ENCODE measurements at regions not wholly inside any gene's neighbourhood (a gene's known extent, or its start where the extent isn't known, plus 50 kb on each side); places are given as distances from the start of the nearest gene placed in this dataset.

GRCh38 chr5:174381241-174381640 is 335.7 kb downstream of the NSG2 start:
- Histone ChIP-seq H3K36me3 (ENCODE audit: low read depth) (no peaks in the 10 kb centered on the region), H3K9me3 (no peaks in the 10 kb centered on the region), H3K4me3 (no peak overlapping the region), H3K4me1 (ENCODE audit: low read depth) (no peaks in the 10 kb centered on the region)
- no peak for ATAC-seq
- no peak for TF ChIP-seq CTCF (IDR thresholded peaks at IDR 0.05)
- intact Hi-C loops (cut with DNase I, micrococcal nuclease) = no loop called here
- no peak for DNase-seq

GRCh38 chr5:174383210-174384167 is 338.0 kb downstream of the NSG2 start:
- intact Hi-C loops (cut with DNase I, micrococcal nuclease) = no loop called here
- H3K9me3 ChIP-seq = no peaks in the 10 kb centered on the region
- no peaks in the 10 kb centered on the region for H3K4me1 ChIP-seq (ENCODE audit: low read depth)
- H3K4me3 ChIP-seq = no peak overlapping the region
- H3K36me3 ChIP-seq (ENCODE audit: low read depth) = no peaks in the 10 kb centered on the region
- no peak for TF ChIP-seq CTCF (IDR thresholded peaks at IDR 0.05)
- ATAC-seq = no peak
- DNase-seq = no peak

GRCh38 chr5:174384509-174384947 is 339.0 kb downstream of the NSG2 start:
- intact Hi-C loops (cut with DNase I, micrococcal nuclease) = no loop called here
- no peaks in the 10 kb centered on the region for H3K36me3 ChIP-seq (ENCODE audit: low read depth)
- DNase-seq = no peak
- no peak for TF ChIP-seq CTCF (IDR thresholded peaks at IDR 0.05)
- H3K9me3 ChIP-seq = no peaks in the 10 kb centered on the region
- no peaks in the 10 kb centered on the region for H3K4me1 ChIP-seq (ENCODE audit: low read depth)
- ATAC-seq = no peak
- no peak overlapping the region for H3K4me3 ChIP-seq

GRCh38 chr5:174386306-174386705 is 338.1 kb upstream of the MSX2 start:
- no peak for TF ChIP-seq CTCF (IDR thresholded peaks at IDR 0.05)
- intact Hi-C loops (cut with DNase I, micrococcal nuclease) = no loop called here
- H3K4me1 ChIP-seq (ENCODE audit: low read depth) = no peaks in the 10 kb centered on the region
- no peaks in the 10 kb centered on the region for H3K36me3 ChIP-seq (ENCODE audit: low read depth)
- no peaks in the 10 kb centered on the region for H3K9me3 ChIP-seq
- no peak overlapping the region for H3K4me3 ChIP-seq
- no peak for DNase-seq
- no peak for ATAC-seq

- Histone ChIP-seq H3K4me1 (ENCODE audit: low read depth) (no peaks in the 10 kb centered on the region), H3K4me3 (no peak overlapping the region), H3K36me3 (ENCODE audit: low read depth) (no peaks in the 10 kb centered on the region), H3K9me3 (no peaks in the 10 kb centered on the region)
- intact Hi-C loops (cut with DNase I, micrococcal nuclease) = no loop called here
- DNase-seq (no peak), ATAC-seq (no peak)
- TF ChIP-seq CTCF (IDR thresholded peaks at IDR 0.05) = no peak
Observed at GRCh38 chr5:174386846-174387245, 337.5 kb upstream of the MSX2 start.

Measured in mucosa of descending colon (tissue), 3 donors.